CD8-positive, alpha-beta memory T cell (primary cell): ENCODE measurements at regions not wholly inside any gene's neighbourhood (a gene's known extent, or its start where the extent isn't known, plus 50 kb on each side); places are given as distances from the start of the nearest gene placed in this dataset.

ENCODE experiments used
- CTCF ChIA-PET: fragments of 350-600 bp; sonication (Branson Sonifier 250); formaldehyde crosslinking; loops from one replicate; lab custom pipeline; 2021; ENCODE audit warnings: antibody characterized with exemption; lab: Charles Lee
- POLR2A ChIA-PET: fragments of 350-600 bp; sonication (Branson Sonifier 250); formaldehyde crosslinking; loops from one replicate; lab custom pipeline; 2021; ENCODE audit warnings: antibody characterized with exemption; lab: Charles Lee
- DNase-seq, 5 donors: peaks; one replicate each; pipeline versions ENCODE4 v3.0.0 to v3.0.0-alpha.2; 2020 to 2022; ENCODE audit warnings: mixed read lengths in 1 of 5
- H3K27ac ChIP-seq: one replicate; pipeline ENCODE4 v1.7.0; 2013; ENCODE audit warnings: low read depth, mild to moderate bottlenecking, low read length, moderate library complexity
- H3K27me3 ChIP-seq: 2 replicates; pipeline ENCODE4 v1.7.0; 2013; ENCODE audit warnings: low read length, mild to moderate bottlenecking; ENCODE audit not compliant: insufficient read depth, poor library complexity, severe bottlenecking
- H3K36me3 ChIP-seq: 2 replicates; pipeline ENCODE4 v1.7.0; 2013; ENCODE audit warnings: mild to moderate bottlenecking, low read length, moderate library complexity; ENCODE audit not compliant: insufficient read depth
- H3K4me1 ChIP-seq: 2 replicates; pipeline ENCODE4 v1.7.0; 2013; ENCODE audit warnings: mild to moderate bottlenecking, low read length, moderate library complexity; ENCODE audit not compliant: insufficient read depth
- H3K4me3 ChIP-seq: 2 replicates; pipeline ENCODE4 v1.7.0; 2013; ENCODE audit warnings: mild to moderate bottlenecking, low read length
- H3K9me3 ChIP-seq: 2 replicates; pipeline ENCODE4 v1.7.0; 2013; ENCODE audit warnings: mild to moderate bottlenecking, low read length
- H3K27ac Mint-ChIP-seq, 8 donors: one replicate each; pipeline ENCODE4 v1.8.0; 2020 to 2021; ENCODE audit warnings: mixed read lengths in 8 of 8, mild to moderate bottlenecking in 6 of 8, inconsistent platforms in 3 of 8, moderate library complexity in 3 of 8
- H3K27me3 Mint-ChIP-seq, 2 donors: one replicate each; pipeline ENCODE4 v1.8.0; 2020 to 2021; ENCODE audit warnings: mixed read lengths in 2 of 2, mild to moderate bottlenecking in 1 of 2, moderate library complexity in 1 of 2
- H3K36me3 Mint-ChIP-seq, 3 donors: one replicate each; pipeline ENCODE4 v1.8.0; 2020 to 2021; ENCODE audit warnings: mixed read lengths in 3 of 3, inconsistent platforms in 1 of 3, mild to moderate bottlenecking in 1 of 3
- H3K4me1 Mint-ChIP-seq, 3 donors: one replicate each; pipeline ENCODE4 v1.8.0; 2020 to 2021; ENCODE audit warnings: mixed read lengths in 3 of 3, inconsistent platforms in 1 of 3, mild to moderate bottlenecking in 1 of 3
- H3K4me3 Mint-ChIP-seq, 7 donors: one replicate each; pipeline ENCODE4 v1.8.0; 2020 to 2021; ENCODE audit warnings: mixed read lengths in 7 of 7, mild to moderate bottlenecking in 6 of 7, moderate library complexity in 4 of 7, inconsistent platforms in 2 of 7
- H3K9me3 Mint-ChIP-seq, 5 donors: one replicate each; pipeline ENCODE4 v1.8.0; 2020 to 2022; ENCODE audit warnings: mixed read lengths in 5 of 5, mild to moderate bottlenecking in 3 of 5, moderate library complexity in 2 of 5, inconsistent platforms in 1 of 5

GRCh38 chr2:22198381-22199283 is 1074.9 kb downstream of the TDRD15 start:
- Histone ChIP-seq H3K9me3 (no peaks in the 10 kb centered on the region), H3K27me3 (no peaks in the 10 kb centered on the region), H3K36me3 (no peaks in the 10 kb centered on the region), H3K4me1 (no peaks in the 10 kb centered on the region), H3K27ac (no peak overlapping the region), H3K4me3 (no peak overlapping the region)
- CTCF ChIA-PET, result interaction anchor here (0.8 kb wide), 1 partner anchor 9 kb away, joined by 3 read pairs; no protein-coding TSS in a partner anchor
- POLR2A ChIA-PET, result no interaction called here
- Mint-ChIP-seq H3K4me3 (no peak overlapping the region), H3K4me1 (no peaks in the 10 kb centered on the region), H3K27ac (no peak overlapping the region), H3K27me3 (no peaks in the 10 kb centered on the region), H3K9me3 (peaks cover 3 to 14% (median 4%) of the 10 kb centered on the region in 5 donors), H3K36me3 (no peaks in the 10 kb centered on the region)
- DNase-seq, result no peak

GRCh38 chr2:22199994-22200393 is 1076.2 kb downstream of the TDRD15 start:
- Histone ChIP-seq H3K4me1 (no peaks in the 10 kb centered on the region), H3K9me3 (no peaks in the 10 kb centered on the region), H3K27me3 (no peaks in the 10 kb centered on the region), H3K27ac (no peak overlapping the region), H3K36me3 (no peaks in the 10 kb centered on the region), H3K4me3 (no peak overlapping the region)
- Mint-ChIP-seq H3K27ac (no peak overlapping the region), H3K9me3 (peaks cover 0 to 11% (median 4%) of the 10 kb centered on the region in 5 donors), H3K27me3 (no peaks in the 10 kb centered on the region), H3K4me3 (no peak overlapping the region), H3K4me1 (no peaks in the 10 kb centered on the region), H3K36me3 (no peaks in the 10 kb centered on the region)
- ChIA-PET POLR2A (no interaction called here), CTCF (no interaction called here)
- DNase-seq, result no peak

- Mint-ChIP-seq H3K27ac (no peak overlapping the region), H3K9me3 (peaks cover 4 to 45% (median 10%) of the 10 kb centered on the region in 5 donors)
These were observed 1085.8 kb downstream of the TDRD15 start for GRCh38 chr2:22209545-22209944.

DNA sequence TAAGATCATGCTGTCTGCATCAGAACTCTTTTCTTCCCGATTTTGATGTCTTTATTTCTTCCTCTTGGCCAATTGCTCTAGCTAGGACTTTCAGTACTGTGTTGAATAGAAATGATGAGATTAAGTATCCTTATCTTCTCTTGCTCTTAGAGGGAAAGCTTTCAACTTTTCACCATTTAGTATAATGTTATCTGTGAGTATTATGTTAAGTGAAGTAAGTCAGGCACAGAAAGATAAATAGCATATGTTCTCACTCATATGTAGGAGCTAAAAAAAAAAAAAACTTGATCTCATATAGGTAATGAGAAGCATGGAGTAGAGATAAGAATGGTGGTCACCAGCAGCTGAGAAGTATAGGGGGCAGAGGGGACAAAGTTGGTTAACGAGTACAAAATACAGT is 1089.5 kb downstream of the TDRD15 start:
- DNase-seq, result no peak
- Mint-ChIP-seq H3K36me3 (no peaks in the 10 kb centered on the region), H3K9me3 (peaks cover 4 to 43% (median 17%) of the 10 kb centered on the region in 5 donors), H3K27me3 (no peaks in the 10 kb centered on the region), H3K4me1 (no peaks in the 10 kb centered on the region), H3K27ac (no peak overlapping the region), H3K4me3 (no peak overlapping the region)
- Histone ChIP-seq H3K27ac (no peak overlapping the region), H3K4me3 (no peak overlapping the region), H3K4me1 (no peaks in the 10 kb centered on the region), H3K36me3 (no peaks in the 10 kb centered on the region), H3K9me3 (no peaks in the 10 kb centered on the region), H3K27me3 (no peaks in the 10 kb centered on the region)
- CTCF ChIA-PET, result no interaction called here
- POLR2A ChIA-PET, result no interaction called here

More at GRCh38 chr2:22209545-22209944, 1085.8 kb downstream of the TDRD15 start:
- no peaks in the 10 kb centered on the region for H3K27me3 Mint-ChIP-seq
- H3K4me3 ChIP-seq, result no peak overlapping the region
- no peaks in the 10 kb centered on the region for H3K27me3 ChIP-seq
- no peaks in the 10 kb centered on the region for H3K36me3 Mint-ChIP-seq
- H3K4me3 Mint-ChIP-seq, result no peak overlapping the region
- ChIA-PET POLR2A (no interaction called here), CTCF (no interaction called here)
- no peaks in the 10 kb centered on the region for H3K36me3 ChIP-seq
- H3K27ac ChIP-seq, result no peak overlapping the region
- no peak for DNase-seq
- no peaks in the 10 kb centered on the region for H3K9me3 ChIP-seq
- no peaks in the 10 kb centered on the region for H3K4me1 Mint-ChIP-seq
- H3K4me1 ChIP-seq, result no peaks in the 10 kb centered on the region

DNA sequence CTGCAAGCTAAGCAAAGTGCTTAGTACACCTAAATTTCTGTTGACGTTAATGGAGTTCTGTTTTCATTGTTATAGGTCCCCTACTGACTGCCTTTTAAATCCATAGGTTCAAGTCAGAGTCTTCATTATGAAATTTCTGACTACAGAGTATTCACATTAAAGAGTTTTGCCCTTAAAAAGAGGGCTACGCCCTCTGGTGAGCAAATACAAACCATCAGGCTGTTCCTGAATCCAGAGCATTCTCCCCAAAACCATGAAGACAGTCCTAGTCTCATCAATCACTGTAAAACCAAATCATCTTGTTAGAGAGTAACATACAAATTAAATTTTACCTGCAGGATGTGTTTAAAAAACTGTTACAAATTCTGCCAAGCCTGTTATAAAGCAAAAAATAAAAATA is 1091.7 kb downstream of the TDRD15 start:
- peaks cover 1 to 32% (median 17%) of the 10 kb centered on the region in 5 donors for H3K9me3 Mint-ChIP-seq
- Histone ChIP-seq H3K27me3 (no peaks in the 10 kb centered on the region), H3K4me3 (no peak overlapping the region), H3K27ac (no peak overlapping the region), H3K4me1 (no peaks in the 10 kb centered on the region), H3K9me3 (no peaks in the 10 kb centered on the region), H3K36me3 (no peaks in the 10 kb centered on the region)
- DNase-seq, result no peak
- no peak overlapping the region for H3K27ac Mint-ChIP-seq
- H3K4me3 Mint-ChIP-seq, result no peak overlapping the region
- CTCF ChIA-PET, result no interaction called here
- no peaks in the 10 kb centered on the region for H3K36me3 Mint-ChIP-seq
- POLR2A ChIA-PET, result no interaction called here
- no peaks in the 10 kb centered on the region for H3K27me3 Mint-ChIP-seq
- no peaks in the 10 kb centered on the region for H3K4me1 Mint-ChIP-seq

DNA sequence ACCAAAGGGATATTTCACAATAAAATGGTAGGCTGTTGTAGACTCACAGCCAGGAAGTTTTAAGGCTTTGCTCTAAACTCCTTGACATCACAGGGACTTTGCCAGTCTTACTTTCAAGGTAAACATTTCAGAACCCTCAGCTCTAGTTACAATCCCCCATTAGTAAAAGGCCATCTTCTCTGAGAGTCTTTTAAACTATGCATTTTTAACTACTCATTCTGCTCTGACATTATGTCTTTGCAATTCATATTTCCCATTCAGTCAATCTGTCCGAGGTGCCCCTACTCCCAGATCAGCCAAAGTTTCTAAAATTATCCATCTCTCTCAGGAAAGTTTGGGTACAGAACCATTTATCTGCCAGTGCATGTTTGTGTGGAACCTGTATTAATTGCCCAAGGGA is 1094.1 kb downstream of the TDRD15 start:
- Histone ChIP-seq H3K9me3 (peaks cover 4% of the 10 kb centered on the region), H3K4me3 (no peak overlapping the region), H3K27ac (no peak overlapping the region), H3K36me3 (no peaks in the 10 kb centered on the region), H3K27me3 (no peaks in the 10 kb centered on the region), H3K4me1 (no peaks in the 10 kb centered on the region)
- CTCF ChIA-PET, result no interaction called here
- POLR2A ChIA-PET, result no interaction called here
- Mint-ChIP-seq H3K4me1 (no peaks in the 10 kb centered on the region), H3K9me3 (peaks cover 1 to 29% (median 13%) of the 10 kb centered on the region in 5 donors), H3K4me3 (no peak overlapping the region), H3K36me3 (no peaks in the 10 kb centered on the region), H3K27ac (no peak overlapping the region), H3K27me3 (no peaks in the 10 kb centered on the region)
- no peak for DNase-seq

- no peak overlapping the region for H3K27ac Mint-ChIP-seq
These were observed 1097.2 kb downstream of the TDRD15 start for GRCh38 chr2:22221006-22221405.

DNA sequence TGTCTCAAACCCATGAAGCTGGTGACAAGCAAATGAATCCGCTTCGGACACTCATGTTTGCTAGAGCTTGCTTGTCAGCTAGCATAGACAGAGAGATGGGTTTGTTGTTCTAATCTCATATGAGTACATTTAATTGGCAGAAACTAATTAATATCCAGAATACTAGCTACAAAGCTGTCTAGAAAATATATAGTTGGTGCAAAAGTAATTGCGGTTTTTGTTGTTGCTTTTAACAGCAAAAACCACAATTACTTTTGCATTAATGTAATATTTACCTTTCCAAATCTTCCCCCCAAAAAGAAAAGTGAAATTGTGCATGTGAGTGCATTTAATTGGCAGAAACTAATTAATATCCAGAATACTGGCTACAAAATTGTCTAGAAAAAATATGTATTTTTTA is 1115.2 kb downstream of the TDRD15 start:
- no peak overlapping the region for H3K4me3 Mint-ChIP-seq
- H3K27ac Mint-ChIP-seq, result no peak overlapping the region
- DNase-seq, result no peak
- H3K9me3 ChIP-seq, result no peaks in the 10 kb centered on the region
- H3K36me3 ChIP-seq, result no peaks in the 10 kb centered on the region
- H3K36me3 Mint-ChIP-seq, result no peaks in the 10 kb centered on the region
- CTCF ChIA-PET, result no interaction called here
- no peaks in the 10 kb centered on the region for H3K27me3 Mint-ChIP-seq
- H3K4me1 ChIP-seq, result no peaks in the 10 kb centered on the region
- POLR2A ChIA-PET, result no interaction called here
- no peaks in the 10 kb centered on the region for H3K27me3 ChIP-seq
- H3K4me1 Mint-ChIP-seq, result no peaks in the 10 kb centered on the region
- no peak overlapping the region for H3K4me3 ChIP-seq
- peaks cover 0 to 31% (median 15%) of the 10 kb centered on the region in 5 donors for H3K9me3 Mint-ChIP-seq
- no peak overlapping the region for H3K27ac ChIP-seq

More at GRCh38 chr2:22221006-22221405, 1097.2 kb downstream of the TDRD15 start:
- ChIA-PET POLR2A (no interaction called here), CTCF (no interaction called here)
- Mint-ChIP-seq H3K27me3 (no peaks in the 10 kb centered on the region), H3K9me3 (peaks cover 2 to 33% (median 12%) of the 10 kb centered on the region in 5 donors), H3K36me3 (no peaks in the 10 kb centered on the region), H3K4me3 (no peak overlapping the region), H3K4me1 (no peaks in the 10 kb centered on the region)
- Histone ChIP-seq H3K27me3 (no peaks in the 10 kb centered on the region), H3K27ac (no peak overlapping the region), H3K9me3 (peaks cover 4% of the 10 kb centered on the region), H3K36me3 (no peaks in the 10 kb centered on the region), H3K4me3 (no peak overlapping the region), H3K4me1 (no peaks in the 10 kb centered on the region)
- DNase-seq, result no peak
